HG03159 (cell line): ENCODE measurements at regions not wholly inside any gene's neighbourhood (a gene's known extent, or its start where the extent isn't known, plus 50 kb on each side); places are given as distances from the start of the nearest gene placed in this dataset.
"Not testable (repeated sequence)": the region's sequence is repeated elsewhere in the genome, so short reads cannot be mapped to it uniquely, and the experiment has no call there.

Source experiments
- ATAC-seq: cut with Tn5 transposase; IDR thresholded peaks from one replicate; pipeline ENCODE4 v1.9.1; 2021; ENCODE audit warnings: mild to moderate bottlenecking, moderate library complexity; ENCODE audit not compliant: unreplicated experiment

DNA sequence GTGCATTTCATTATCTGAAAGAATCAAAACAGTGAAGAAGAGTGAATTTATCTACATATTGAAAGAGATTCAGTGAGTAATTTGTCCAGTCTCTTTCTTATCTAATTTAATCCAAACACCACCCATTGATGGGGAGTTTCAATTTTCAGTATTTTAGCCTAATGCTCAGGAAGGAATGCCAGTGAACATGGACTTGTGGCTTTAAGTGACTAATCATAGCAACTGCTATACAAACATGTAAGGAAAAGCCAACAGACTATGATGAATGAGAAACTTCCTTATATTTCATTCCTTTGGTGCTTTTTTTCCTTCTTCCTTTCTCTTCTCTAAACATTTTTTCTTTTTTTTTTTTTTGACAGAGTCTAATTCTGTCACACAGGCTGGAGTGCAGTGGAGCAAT, 885.8 kb downstream of the KCNJ2 start:
- ATAC-seq, result no peak

DNA sequence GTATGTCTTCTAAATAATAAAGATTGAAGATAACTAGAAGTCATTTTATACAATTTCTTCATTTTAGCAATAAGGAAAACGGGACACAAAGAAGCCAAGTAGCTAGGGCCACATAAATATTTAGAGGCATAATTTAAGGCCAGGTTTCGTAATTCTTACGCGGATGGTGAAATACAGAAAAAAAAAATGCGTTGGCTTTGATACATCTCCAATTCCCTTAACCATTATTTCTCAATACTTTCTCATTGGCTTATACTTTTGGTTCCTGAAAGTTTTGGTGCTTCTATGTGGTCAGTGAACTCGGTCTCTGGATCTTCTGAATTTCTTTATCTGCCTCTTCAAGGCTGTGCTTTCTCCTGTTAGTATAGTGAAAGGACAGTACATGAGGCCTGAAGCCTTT, 888.1 kb downstream of the KCNJ2 start:
- no peak for ATAC-seq

DNA sequence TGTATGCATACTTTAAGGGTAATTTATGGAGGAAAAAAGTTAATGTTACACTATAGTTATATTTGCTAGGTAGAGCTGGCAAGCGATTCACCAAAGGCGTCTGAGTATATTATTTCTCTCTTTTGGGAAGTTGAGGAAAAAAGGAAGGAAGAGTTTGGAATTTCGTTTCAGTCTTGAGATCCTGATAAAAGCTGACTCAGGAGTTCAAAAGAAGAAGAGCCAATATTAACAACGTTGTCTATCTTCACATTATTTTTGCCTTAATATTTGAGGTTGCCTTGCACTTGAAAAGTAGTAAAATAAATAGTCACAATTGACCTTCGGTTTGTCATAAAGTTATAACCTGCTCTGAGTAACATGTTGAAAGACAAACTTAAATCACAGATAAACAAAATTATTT, 888.6 kb downstream of the KCNJ2 start:
- no peak for ATAC-seq

DNA sequence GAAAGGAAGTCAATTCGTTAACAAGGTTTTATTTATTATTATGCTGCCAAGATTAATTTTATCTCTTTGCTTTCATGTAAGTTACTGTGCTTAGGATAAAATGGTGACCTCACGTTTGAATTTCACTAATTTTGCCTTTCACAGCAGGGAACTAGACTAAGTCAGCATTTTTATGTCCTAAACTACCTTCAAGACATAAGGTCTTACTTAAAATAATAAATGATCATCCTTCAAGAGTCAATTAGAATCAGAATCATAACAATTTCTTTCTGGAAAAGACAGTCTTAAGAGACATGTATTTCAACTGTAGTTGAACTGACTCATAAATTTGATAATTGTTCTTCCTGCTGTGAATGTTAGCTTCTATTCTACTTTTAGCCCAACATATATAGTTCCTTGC, 893.8 kb downstream of the KCNJ2 start:
- ATAC-seq, result no peak

DNA sequence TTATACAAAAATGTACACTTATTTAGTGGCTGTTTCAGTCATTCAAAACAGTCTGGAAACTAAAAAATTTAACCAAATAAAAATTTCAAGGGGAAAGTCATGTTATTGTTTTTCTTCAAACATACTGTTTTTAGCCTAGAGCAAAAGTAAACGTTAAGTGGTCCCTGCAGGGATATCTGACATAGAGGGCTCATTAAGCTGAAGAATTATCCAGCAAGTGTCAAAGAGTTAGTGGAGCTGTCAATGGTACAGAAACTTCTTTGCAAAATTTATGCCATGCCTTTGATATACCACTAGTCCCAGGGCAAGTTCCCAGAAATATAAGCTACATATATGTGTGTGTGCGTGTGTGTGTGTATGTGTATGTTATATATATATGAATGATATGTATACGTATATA, 894.2 kb downstream of the KCNJ2 start:
- ATAC-seq, result no peak

DNA sequence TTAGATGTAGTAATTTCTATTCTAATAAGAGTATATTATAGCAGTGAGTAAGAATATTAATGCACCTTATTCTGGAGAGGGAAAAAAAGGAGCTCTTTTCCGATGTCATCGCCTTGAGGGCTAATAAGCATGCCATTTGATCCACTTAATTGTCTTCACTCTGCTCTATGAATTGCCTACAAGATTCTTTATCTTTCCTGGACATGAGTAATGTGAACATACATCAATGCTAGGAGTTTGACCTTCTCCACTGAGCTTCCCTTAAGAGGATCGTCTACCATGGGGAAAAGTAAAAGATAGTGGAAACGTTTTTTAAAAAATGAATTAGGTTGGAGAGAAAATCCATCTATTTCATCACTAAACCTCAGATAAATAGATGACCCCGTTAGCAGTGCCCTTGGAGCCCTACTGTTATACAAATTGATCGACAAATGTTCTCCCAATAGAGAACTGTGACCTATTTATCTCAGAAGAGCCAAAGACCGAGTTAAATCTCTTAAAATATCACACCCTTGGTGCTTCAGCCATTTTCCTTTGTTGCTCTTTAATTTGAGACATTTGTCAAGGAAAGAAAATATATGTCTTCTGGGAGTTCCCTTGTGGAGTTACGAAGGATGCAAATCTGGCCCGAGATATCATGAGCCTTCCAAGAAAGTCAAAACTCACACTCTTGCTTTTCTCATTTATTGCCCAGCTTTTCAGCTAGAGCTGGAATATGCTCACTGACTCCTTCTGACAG, 898.5 kb downstream of the KCNJ2 start:
- ATAC-seq, result no peak

DNA sequence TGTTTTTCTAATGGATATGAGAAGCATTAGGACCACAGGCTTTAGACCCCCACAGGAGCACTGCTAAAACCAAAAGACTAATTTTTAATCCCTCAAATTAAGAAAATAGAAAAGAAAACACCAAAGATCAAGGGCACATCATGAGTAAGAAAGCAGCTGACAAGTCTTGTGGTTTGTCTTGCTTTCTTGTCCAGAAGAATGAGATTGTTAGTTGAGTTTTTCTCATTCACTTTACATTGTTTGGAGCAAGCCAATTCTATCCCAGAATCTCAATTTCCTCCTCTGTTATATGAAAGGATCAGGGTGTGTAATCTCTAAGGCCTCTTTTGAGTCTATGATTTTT, 899.0 kb downstream of the KCNJ2 start:
- no peak for ATAC-seq

DNA sequence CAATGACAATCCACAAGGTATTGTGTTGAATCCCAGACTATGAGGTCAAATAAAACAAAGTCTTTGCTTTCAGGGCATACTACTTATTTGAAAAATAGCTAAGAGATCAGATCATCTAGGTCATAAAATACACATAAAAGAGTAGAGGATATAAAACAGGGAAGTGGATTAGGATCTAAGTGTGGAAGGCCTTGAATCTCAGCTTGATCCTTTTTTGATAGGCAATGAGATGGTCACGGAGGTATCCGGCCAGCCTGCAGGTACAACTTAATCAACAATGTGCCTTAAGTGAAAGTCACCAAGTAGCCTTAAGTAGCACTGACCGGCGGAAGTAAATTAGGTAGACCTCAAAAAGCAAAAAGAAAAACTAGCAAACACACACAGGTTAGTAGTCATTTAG, 901.7 kb downstream of the KCNJ2 start:
- ATAC-seq, result no peak

DNA sequence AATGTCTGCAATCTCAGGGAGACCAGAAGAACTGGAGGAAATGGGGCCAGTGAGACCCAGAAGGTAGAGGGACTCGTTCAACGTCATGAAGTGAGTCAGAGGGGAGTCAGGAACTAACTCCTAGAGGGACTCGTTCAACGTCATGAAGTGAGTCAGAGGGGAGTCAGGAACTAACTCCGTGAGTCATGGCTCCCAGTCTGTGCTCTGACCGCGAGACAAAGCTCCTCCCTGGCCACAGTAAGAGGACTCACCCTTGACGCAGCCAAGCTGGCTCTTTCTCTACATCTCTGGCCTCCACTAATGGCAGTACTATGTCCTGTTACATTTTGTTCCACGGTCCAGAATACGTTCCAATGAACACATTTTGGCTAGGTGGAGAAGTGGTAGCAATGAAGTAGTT, 902.5 kb downstream of the KCNJ2 start:
- no peak for ATAC-seq

DNA sequence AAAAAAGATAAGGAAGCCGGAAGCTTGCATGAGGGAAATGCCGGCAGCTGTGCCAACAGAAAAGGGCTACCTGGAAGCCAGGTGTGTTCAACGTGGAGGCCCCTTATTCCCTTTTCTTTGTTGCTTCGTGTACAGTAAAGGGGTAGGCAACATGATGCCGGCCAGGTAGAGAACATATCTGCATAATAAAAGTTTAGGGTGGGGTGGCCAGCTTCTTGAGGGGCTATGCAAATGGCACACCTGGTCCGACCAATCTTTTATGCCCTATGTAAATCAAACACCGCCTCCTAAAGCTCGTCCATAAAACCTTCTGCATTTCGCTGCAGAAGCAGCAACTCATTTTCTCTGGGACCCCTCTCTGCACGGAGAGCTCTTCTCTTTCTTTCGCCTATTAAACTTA, 911.6 kb downstream of the KCNJ2 start:
- no peak for ATAC-seq

DNA sequence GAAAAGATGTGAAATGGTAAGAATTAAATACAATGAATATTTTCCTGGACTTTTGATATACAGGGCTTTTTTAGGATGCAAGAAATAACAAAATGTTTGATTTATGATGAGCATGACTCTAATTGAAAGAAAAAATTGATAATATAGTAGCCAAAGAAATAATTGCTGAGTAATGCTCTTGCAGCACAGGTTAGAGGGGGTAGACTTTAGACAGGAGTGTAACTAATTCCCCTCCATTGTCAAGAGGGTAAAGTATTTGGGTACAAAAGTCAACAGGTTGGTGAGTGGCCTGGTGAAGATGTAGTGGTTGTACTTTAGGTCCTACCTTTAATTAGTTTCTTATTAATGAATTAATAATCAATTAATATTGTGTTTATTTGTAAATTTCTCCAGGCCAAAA, 912.3 kb downstream of the KCNJ2 start:
- no peak for ATAC-seq

DNA sequence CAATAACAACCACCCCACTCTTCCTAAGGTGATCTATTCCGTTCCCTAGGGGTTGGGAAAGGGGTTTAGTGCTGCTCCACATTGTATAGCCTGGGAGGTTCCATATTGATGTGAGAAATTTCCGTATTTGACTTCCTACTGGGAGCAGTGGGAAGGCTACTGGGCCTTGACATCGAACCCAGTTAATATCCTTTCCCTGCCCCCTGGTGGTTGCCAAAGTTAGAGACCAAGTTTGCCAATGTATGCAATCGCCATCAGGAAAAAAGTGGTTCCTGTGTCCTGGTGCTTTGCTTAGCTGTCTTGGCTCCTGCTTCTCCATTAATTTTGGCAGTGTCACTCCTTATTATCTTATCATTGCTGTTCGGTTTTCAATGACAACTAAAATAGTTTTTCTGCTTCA, 914.9 kb downstream of the KCNJ2 start:
- no peak for ATAC-seq

DNA sequence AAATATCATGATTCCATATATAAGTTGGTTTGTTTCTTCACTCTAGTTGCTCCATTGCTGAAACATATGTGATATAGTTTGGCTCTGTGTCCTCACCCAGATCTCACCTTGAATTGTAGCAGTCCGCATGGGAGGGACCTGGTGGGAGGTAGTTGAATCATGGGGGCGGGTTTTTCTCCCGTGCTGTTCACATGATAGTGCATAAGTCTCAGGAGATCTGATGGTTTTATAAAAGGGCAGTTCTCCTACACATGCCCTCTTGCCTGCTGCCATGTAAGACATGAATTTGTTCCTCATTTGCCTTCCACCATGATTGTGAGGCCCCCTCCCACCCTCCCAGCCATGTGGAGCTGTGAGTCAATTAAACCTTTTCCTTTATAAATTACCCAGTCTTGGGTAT, 915.5 kb downstream of the KCNJ2 start:
- no peak for ATAC-seq

DNA sequence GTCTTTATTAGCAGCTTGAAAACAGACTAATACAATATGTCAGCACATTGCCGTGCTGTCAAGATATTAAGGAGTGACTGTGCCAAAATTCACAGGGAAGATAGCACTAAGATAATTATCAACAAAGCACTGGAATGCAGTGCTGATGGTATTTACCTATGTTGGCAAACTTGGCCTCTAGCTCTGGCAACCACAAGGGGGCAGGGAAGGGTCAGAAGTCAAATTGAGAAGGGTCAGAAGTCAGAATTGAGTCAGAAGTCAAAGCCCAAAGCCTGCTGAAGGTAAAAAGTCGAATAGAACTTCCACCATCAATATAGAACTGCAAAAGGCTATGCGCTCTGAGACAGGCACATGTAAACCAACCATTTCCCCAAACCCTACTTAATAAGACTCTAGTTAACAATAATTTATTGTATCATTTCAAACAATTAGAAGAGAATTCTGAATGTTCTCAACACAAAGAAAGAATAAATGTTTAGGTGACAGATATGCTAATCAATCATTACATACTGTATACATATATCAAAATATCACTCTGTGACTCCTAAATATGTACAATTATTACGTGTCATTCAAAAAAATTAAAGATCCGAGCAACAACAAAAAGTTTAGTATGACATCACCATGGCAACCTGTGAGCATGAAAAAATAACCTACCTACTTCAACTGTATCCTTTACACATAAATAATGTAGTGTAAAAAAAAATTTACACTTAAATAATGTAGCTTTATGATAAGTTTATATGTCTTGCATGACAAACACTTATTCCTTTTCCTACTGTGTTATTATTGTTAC, 916.1 kb downstream of the KCNJ2 start:
- no peak for ATAC-seq

DNA sequence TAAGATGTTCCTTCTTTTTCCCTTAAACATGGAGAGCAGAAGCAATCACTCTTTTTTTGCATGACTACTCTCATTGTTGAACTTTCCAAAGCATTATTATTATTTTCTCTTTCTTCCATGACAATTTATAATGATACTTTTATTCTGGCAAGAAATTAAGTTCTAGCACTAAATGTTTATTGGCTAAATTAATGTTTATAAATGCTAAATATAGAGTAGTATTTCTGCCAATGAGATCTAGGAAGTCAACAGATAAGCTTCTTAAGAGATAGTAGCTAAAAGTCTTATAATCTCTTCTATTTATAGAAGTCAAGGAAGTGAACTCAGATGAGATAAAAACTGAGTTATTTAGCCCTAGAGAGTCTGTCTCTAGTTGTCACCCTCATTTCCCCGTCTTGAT, 920.1 kb downstream of the KCNJ2 start:
- no peak for ATAC-seq

DNA sequence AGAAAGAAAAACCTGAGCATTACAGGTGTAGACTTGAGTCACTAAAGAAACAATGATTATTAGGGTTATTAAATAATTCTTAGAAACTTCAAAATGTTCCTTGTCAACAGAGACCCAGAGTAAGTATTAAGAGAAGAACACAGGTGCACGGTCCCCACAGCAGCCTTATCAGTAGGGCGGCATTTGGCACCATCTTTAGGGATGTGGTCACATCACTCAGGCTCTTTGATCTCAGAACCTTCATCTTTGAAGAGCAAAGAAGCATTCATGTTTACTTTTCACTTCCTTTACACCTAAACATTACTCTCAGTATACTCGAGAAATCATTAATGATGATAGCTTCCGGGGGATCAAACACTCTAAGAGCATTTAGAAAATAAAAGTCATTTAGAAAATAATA, 928.7 kb downstream of the KCNJ2 start:
- ATAC-seq, result no peak

DNA sequence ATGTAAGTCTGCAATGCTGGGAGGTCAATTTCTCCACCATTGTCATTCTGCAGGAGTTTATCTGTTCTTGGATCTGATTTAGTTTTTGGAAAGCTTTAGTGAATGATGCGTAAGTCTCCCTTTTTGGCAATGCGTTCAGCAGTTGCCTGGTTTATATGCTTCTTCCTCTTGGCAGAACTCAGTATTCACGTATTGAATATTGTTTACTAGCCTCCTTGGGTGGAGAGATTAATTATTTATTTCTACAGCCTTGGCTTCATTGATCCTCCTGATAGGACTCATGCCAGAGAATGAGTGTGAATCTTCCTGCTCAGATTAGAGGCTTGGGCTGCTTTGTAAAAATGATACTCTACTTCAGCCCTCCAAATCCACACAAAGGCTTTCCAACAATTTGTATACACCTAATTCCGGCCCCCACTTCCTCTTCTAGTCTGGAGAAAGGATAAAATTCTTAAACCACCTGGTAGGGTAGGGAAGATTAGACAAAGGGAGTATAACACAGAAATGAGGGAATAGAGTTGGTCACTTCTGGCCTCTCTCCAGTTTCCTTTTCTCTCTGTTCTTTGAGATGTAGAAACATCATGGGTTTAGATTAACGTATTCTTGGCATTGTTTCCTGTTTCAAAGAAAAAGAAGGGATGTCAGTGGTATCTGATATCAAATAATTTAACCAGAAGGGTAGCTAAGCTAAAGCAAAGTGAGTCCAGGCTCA, 929.8 kb downstream of the KCNJ2 start:
- ATAC-seq, result no peak

DNA sequence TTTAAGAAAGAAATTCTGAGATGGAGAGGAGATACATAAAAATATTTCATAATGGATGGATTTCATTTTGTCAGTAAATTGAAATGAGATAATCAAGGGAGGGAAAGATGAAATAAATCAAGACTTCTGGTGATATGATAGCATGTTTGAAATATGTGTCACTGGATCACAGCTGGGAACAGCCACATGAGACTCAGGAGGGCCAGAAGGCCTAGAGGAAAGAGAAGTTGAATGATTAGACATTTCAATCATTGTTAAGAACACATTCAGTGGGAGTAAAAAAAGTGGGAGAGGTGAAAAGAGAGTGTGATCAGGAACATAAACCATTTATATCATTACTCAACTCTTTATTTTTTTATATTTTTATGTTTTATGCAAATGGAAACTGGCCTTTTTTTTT, 933.4 kb downstream of the KCNJ2 start:
- ATAC-seq, result no peak

DNA sequence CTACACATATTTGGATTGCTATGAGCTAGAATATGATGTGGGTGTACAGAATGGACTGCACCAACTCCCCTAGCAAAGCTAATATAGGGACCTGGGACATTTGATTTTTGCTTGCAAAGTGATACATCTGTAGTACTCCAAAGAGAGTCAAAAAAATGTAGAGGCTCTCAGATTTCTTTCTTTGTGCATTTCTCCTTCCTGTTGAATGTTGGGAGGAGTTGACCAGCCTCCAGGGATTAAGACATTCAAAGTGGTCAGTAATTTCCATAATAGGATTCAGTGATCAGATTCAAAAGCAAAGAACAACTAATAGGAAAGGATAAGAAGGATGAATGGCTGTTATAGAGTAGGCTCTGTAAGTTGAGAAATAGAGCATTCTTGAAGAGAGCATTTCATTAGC, 934.9 kb downstream of the KCNJ2 start:
- ATAC-seq, result no peak

DNA sequence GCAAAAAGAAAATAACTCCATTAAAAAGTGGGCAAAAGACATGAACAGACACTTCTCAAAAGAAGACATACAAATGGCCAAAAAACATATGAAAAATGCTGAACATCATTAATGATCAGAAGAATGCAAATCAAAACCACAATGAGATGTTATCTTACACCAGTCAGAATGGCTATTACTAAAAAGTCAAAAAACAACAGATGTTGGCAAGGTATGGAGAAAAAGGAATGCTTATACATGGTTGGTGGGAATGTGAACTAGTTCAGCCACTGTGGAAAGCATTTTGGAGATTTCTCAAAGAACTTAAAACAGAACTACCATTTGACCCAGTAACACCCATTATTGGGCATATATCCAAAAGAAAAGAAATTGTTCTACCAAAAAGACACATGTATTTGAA, 936.7 kb downstream of the KCNJ2 start:
- not testable (repeated sequence) for ATAC-seq

DNA sequence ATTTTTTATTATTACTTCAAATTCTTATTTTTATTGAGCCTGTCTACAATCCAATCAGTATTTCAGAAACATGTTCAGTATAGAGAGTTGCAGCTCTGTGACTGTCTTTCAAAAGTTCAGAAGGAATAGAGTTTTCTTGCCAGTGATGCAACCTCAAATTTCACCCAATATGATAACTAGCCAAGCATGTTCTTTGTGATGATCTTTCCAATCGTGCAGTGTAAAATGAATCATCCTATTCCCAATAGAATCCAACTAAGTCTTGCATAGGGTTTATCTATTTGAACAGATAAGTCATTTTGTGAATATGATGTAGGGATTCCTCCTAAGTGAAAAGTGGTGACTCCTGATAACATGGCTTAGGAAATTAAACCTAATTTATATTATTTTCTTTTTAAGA, 937.8 kb downstream of the KCNJ2 start:
- no peak for ATAC-seq

DNA sequence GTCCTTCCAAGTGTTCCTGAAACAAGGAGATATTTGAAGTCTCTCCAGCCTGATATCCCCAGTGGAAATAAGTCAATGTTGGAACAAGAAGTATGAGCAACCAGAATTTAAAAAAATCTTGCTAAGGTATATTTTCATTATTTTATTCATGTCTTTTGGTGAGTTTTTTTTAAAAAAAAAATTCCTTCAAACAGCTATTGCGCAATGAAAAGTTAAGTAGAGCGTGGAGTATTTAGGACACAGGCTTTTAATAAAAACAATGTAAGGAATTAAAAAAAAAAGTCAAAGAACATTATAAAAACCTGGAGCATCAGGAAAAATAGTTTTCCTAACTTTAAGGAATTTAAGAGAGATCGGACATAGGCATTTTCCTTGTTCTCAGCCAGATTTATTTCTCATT, 940.4 kb downstream of the KCNJ2 start:
- no peak for ATAC-seq
